GM19455 (cell line): ENCODE measurements at regions not wholly inside any gene's neighbourhood (a gene's known extent, or its start where the extent isn't known, plus 50 kb on each side); places are given as distances from the start of the nearest gene placed in this dataset.

Experiments used
- ATAC-seq: cut with Tn5 transposase; IDR thresholded peaks from one replicate; pipeline ENCODE4 v1.9.1; 2021; ENCODE audit not compliant: unreplicated experiment

- no peak for ATAC-seq
Observed at GRCh38 chr11:109735128-109735527, 313.1 kb downstream of the C11orf87 start.

GRCh38 chr11:109739379-109739778 lies 317.4 kb downstream of the C11orf87 start:
- no peak for ATAC-seq

DNA sequence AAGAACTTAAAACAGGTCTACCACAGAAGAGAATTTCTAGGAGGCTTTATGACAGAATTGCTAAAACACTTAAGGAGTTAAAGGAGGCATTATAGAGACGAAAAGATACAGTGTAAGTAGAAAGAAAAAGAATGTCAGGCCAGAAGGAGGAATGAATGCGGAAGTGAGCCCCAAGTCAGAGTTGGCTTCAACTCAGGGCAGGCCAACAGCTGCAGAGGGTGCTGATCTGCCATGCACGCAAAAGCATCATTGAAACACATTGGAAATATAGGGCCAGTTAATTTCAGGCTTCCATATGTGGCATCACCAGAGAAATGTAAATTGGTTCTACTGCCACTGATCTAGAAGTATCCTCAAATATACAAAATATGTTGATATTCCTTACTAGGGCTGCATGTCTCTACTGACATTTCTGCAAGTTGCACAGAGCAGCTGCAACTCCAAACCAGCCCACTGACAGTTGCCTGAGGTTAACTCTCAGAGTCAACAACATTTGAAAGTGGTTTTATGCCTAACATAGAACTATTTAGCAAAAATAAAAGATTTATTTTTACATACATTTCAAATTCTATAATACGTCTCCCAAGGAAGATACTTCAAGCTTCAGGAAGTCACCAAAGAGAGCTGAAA lies 324.1 kb downstream of the C11orf87 start:
- ATAC-seq, result no peak

- ATAC-seq, result no peak
Observed at GRCh38 chr11:109747839-109748238, 325.8 kb downstream of the C11orf87 start.

GRCh38 chr11:109749476-109749875 lies 327.5 kb downstream of the C11orf87 start:
- ATAC-seq, result no peak

GRCh38 chr11:109750964-109751363 lies 329.0 kb downstream of the C11orf87 start:
- ATAC-seq, result no peak

DNA sequence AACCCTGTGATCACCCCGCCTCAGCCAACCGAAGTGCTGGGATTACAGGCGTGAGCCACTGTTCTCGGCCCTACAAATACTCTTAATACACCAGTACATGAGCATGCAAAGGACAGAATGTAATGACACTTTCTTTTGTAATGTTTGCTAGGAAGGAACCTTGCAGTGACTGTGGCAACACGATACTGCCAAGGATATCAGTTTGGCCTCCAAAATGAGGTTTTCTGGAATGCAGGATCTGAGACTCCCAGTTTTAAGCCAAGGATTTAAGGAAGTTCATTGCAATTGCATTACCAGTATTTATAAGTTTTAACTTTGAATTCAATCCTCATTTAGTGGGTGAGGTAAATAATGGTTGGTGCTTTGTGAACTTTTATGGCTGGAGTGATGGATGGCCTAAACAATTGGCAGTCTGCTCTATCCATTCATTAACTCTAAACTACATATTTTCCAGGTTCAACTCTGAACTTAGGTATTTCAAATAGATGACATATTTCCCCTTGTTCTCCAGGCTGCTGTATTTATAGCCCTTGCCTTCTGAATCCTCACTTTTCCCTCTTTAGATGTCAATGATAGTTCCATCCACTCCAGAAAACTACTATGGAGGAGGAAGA lies 330.3 kb downstream of the C11orf87 start:
- ATAC-seq, result no peak

GRCh38 chr11:109756521-109756920 lies 334.5 kb downstream of the C11orf87 start:
- no peak for ATAC-seq

DNA sequence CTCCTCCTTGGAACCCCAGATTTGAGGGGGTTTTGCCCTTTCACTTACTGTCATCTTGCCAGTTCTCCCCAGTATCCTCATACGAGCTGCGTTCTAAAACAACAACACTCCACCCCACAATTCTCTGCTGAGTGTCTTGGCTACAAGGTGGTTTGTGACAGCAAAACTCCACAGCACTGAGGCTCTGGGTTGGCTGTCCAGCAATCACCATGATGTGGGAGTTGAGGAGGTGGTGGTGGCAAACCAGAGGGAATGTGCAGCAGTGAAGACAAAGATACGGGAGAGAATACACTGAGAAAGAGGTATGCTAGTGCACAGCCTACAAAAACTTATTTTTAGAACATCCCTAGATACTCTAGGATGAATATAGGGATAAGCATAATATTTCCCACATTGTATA lies 335.0 kb downstream of the C11orf87 start:
- no peak for ATAC-seq

DNA sequence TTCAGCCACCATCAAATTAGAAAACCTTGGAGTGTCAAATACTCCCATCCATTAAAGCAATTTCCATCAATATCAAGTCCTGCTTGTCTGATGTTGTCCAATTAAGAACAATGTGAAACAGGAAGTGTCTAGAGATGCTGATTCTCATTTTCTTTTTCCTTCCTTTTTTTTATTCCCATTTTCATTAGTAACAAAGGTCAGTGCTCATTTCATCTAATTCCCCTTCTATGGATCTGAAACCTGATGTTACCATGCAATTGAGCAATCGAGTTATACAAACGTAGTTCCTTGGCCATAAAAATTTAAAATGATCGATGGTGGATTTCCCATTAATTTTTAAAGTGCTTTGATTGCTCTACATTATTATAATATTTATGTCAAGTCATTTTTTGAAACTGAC lies 330.6 kb upstream of the ZC3H12C start:
- ATAC-seq, result no peak

GRCh38 chr11:109765709-109766311 lies 327.4 kb upstream of the ZC3H12C start:
- no peak for ATAC-seq

DNA sequence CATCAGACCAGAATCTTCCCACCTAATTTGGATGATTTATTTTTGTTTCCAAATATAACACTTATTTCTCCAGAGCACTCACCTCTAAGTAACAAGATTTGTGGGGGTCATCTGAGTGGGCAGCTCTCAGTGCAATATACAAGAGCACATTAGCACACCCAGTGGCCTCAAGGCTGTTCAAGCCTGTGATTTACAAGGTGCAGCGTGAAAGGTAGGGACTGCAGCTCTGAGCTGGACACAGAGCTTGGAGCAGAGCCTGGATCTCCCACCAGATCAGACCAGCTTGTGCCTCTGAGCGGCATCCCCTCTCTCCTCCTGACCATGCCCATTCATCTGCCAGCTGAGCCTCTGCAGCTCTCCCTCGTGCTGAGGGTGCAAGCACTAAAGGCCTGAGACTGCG lies 323.3 kb upstream of the ZC3H12C start:
- ATAC-seq, result no peak

DNA sequence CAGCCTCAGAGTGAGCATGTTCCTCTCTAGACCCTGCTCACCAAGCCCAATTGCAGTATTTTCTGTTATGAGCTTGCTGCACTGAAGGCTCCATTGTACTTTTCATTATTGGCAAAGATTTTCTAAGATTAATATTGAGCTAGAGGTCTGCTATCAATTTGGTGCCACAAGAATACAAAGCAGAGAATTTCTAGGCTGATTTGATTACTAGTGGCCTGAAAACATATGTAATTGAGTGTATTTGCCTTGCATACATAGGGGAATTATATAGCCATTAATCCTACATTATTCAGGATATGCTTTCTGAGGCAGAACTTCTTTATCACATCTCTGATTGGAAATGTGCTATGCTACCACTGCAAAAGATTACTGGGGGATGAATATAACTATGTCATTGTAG lies 322.9 kb upstream of the ZC3H12C start:
- ATAC-seq, result no peak

DNA sequence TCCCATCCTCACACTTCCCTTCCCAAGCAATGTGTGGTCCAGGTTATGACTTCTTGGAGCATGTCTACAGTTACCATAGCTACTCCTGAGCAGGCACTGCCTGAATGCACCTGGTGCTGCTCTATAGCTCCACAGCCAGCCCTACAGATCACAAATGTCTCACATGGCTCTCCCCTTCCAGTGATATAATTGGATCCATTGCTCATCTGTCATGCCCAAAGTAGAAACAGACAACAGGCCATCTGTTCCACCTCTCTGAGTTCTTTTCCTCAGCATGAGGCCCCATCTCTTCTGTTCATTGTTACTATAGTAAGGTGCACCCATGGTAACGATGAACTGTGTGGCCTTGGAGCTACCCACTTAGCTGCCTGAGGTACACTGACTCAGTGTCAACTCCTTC lies 320.3 kb upstream of the ZC3H12C start:
- no peak for ATAC-seq

DNA sequence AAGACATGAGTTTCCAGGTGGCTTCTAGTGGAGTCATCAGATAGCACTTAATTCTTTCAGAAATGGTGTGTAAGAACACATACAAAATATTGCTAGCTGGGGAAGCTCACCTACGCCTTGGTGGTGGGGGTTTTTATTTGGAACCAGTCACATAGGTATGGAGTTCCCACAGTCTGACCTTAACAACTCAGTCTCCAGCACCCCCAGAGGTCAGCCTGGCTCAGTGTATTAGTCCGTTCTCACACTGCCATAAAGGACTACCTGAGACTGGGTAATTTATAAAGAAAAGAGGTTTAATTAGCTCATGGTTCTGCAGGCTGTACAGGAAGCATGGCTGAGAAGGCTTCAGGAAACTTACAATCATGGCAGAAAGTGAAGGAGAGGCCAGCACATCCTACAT lies 317.5 kb upstream of the ZC3H12C start:
- ATAC-seq, result no peak

DNA sequence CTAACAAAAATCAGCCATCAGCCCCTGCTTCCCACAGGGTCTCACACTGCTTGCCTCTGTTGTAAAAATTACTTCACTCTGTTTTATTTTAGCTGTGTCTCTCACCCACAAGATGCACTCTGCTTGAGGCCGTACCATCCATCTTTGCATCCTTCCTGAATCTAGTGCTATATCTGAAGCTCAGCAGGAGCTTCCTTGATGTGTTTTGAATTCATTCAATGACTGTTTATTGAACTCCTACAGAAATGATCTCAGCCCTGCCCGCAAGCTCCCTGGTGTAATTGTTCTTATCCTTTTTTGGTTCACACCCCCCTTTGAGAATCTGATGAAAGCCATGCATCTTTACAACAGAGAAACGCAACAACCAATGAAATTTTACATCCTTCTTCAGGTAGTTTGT lies 310.2 kb upstream of the ZC3H12C start:
- ATAC-seq, result no peak

- ATAC-seq, result peak; percentile 98
Observed at GRCh38 chr11:109783840-109784239, 309.4 kb upstream of the ZC3H12C start.

GRCh38 chr11:109784536-109784935 lies 308.7 kb upstream of the ZC3H12C start:
- ATAC-seq, result no peak

DNA sequence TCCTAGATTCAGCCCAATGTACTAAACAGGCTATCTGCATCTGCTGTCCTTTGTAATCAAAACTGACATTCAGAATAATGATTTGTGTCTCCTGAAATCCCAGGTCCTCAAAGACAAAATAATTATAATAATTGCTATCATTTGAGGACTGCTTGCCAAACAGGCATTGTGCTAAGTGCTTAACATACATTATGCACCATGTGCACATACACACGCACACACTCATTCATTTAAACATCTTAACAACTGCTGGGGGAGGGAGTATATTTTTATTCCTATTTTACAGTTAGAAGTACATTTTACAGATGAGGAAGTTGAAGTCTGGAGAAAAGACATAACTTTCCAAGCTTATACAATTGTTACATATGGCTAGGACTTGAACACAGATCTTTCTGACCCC lies 308.0 kb upstream of the ZC3H12C start:
- ATAC-seq, result no peak

GRCh38 chr11:109785714-109786113 lies 307.5 kb upstream of the ZC3H12C start:
- ATAC-seq, result no peak

DNA sequence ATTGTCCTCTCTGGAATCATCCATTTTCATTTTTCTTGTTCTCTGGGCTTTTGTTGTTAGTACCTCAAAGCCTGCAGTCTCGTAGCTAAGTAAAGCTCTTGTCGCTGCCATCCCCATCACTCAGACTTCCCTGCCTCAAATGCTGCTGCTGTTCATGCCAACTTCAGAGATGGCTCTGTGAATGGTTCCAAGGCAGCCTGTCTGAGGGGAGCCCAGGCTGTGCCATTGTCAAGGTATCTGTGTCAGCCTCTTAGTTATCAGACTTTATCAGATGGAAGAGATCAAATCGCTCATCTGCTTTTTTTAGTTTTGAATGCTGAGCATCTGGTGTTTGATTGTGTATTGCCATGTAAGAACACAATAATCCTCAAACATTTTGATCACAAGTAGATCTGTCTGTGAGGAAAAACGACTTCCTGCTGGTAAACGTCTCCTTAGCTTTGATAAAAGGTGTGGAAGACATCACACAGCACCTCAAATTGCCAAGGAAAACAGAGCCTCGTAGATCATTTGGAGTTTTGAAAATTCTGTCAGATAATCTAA lies 304.2 kb upstream of the ZC3H12C start:
- no peak for ATAC-seq

DNA sequence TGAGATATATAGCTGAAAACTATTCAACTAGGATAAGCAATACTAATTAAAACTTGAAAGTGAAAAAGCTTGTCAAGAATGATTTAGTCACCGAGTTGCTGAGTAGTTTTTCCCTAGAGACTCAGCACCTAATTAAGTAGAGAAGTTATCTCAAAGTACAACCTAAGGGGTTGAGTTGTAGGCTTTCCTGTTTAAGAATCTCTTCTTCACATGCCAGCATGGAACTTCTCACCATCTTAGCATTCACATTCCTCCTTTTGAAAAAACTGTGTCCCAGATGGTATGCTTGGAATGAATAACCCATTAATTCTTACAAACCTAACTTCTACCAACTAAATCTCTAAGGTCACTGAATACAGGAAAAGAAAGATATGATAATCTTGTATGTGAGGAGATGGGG lies 303.3 kb upstream of the ZC3H12C start:
- ATAC-seq, result no peak
